A549 (cell line): ENCODE measurements at regions not wholly inside any gene's neighbourhood (a gene's known extent, or its start where the extent isn't known, plus 50 kb on each side); places are given as distances from the start of the nearest gene placed in this dataset.
A peak's percentile ranks its signal among the peaks of the same experiment; 100 is the strongest.
"Not testable (repeated sequence)": the region's sequence is repeated elsewhere in the genome, so short reads cannot be mapped to it uniquely, and the experiment has no call there.

Experiments used
- ATAC-seq, 2 experiments: fragments of 200-7000 bp in 1 of 2; fragments of >200 bp in 1 of 2; cut with Nextera tagmentation in 1 of 2; cut with Tn5 transposase in 1 of 2; 3 replicates each; pipeline versions ENCODE4 v1.8.0 to v1.9.1; 2018 to 2020; ENCODE audit warnings: mild to moderate bottlenecking in 1 of 2, moderate library complexity in 1 of 2
- CTCF ChIA-PET: fragments of 300-600 bp; sonication (Branson Sonifier 250); formaldehyde crosslinking; extraction: SDS; loops from one replicate; lab custom pipeline; 2021; ENCODE audit warnings: antibody characterized with exemption, inconsistent platforms; lab: Yijun Ruan, JAX
- POLR2A ChIA-PET: fragments of 350-600 bp; formaldehyde crosslinking; extraction: SDS; loops from one replicate; lab custom pipeline; 2021; ENCODE audit warnings: antibody characterized with exemption, inconsistent platforms; lab: Yijun Ruan, JAX
- DNase-seq, 2 experiments: peaks; one replicate each; pipeline versions ENCODE4 v3.0.0 to v3.0.0-alpha.2; 2011 to 2016; ENCODE audit warnings: low read depth in 1 of 2, low spot score in 1 of 2
- FAIRE-seq: peaks from 2 replicates; lab custom pipeline; 2011; peaks lifted over from hg19 to GRCh38; lab: Jason Lieb, UNC
- H3K27ac ChIP-seq, 2 experiments: fragments of >200 bp; sonication (Bioruptor Twin); formaldehyde crosslinking; 3 replicates each; pipeline ENCODE4 v1.5.1; 2016 to 2017
- H3K4me1 ChIP-seq: fragments of >200 bp; sonication (Bioruptor Twin); formaldehyde crosslinking; 3 replicates; pipeline ENCODE4 v1.6.1; 2016
- H3K4me2 ChIP-seq: fragments of >200 bp; sonication (Bioruptor Twin); formaldehyde crosslinking; 3 replicates; pipeline ENCODE4 v1.6.1; 2016
- H3K4me3 ChIP-seq: fragments of >200 bp; sonication (Bioruptor Twin); formaldehyde crosslinking; 3 replicates; pipeline ENCODE4 v1.5.1; 2016
- H3K9me3 ChIP-seq: fragments of >200 bp; sonication (Bioruptor Twin); formaldehyde crosslinking; 3 replicates; pipeline ENCODE4 v1.6.1; 2016
- WGBS: methylation state at CpG from one replicate; pipeline ENCODE4 v1.1.6; 2017; ENCODE audit errors: missing lambda C conversion rate; 5-methylcytosine and 5-hydroxymethylcytosine counted together

DNA sequence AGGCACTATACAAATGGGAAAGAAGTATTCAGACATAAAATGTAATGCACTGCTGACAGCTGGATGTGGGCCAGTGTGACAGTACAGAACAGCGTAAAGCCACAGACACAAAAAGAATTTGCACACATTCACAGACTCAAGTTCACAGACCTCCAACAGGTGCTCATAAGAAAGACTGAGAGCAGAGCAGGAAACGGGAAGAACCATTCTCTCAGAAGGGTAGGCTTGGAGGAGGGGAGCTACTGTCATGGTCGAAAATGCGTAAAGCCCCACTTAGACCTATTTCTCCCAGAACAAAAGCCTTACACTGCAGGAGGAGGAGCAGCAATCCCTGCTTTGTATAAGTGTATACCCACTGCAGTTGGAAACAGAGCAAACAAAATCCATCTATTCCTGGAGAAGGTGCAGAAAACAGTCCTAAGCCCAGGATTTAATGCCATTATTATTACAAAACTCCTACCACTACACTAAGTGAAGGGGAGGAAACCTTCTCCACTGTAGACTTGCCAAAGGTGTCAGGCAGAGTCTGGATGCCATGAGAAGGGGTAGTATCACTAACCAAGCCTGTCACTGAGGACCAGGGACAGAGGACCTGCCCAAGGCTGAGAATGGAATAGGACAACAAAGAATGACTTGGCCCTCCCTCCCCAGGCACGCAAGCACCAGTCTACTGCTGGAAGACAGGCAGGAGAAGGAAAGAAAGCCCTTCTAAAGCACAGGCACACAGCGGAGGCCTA, 103.0 kb upstream of the FAM25C start:
- H3K4me1 ChIP-seq, POLR2A ChIA-PET, H3K9me3 ChIP-seq, H3K4me3 ChIP-seq, FAIRE-seq, DNase-seq, CTCF ChIA-PET, H3K27ac ChIP-seq, H3K4me2 ChIP-seq: not testable (repeated sequence)
- 81% methylated on average over 3 of the region's 6 CpGs for WGBS
- peak in 1 of 2 experiments; percentile 50; a peak in 2 of 6 replicates for ATAC-seq

DNA sequence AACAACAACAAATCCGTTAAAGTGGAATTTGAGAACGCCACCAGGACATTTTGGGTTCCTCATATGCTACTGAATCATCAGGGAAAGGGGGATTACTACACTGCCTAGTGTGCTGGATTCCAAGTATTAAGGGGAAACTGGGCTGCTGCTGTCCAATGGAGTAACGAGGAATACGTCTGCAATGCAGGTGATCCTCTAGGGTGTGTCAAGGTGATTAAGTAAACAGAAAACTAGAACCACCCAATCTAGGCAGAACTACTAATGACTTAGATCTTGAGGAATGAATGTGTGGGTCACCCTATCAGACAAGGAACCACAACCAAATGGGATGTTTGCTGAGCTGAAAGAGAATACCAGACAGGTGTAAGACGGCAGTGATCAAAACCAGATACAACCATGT, 99.3 kb upstream of the FAM25C start:
- H3K4me2 ChIP-seq, CTCF ChIA-PET, H3K4me3 ChIP-seq, POLR2A ChIA-PET, FAIRE-seq, ATAC-seq, H3K27ac ChIP-seq, H3K4me1 ChIP-seq, DNase-seq, H3K9me3 ChIP-seq: not testable (repeated sequence)
- WGBS: 65% methylated on average over 3 of the region's 5 CpGs

DNA sequence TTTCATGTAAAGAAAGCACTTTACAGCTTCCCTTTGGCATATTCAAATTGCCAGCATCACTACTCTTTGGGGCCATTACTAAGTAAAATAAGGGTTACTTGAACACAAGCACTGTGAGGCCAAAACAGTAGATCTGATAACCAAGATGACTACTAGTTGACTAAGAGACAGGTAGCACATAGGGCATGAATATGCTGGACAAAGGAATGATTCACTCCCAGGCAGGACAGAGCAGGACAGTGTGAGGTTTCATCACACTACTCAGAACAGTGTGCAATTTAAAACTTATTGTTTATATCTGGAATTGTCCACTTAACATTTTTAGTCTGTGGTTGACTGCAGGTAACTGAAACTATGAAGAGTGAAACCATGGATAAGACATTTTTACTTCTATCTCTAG, 91.1 kb upstream of the FAM25C start:
- H3K27ac ChIP-seq, DNase-seq, FAIRE-seq, H3K4me3 ChIP-seq, CTCF ChIA-PET, H3K4me2 ChIP-seq, POLR2A ChIA-PET, H3K4me1 ChIP-seq, H3K9me3 ChIP-seq: not testable (repeated sequence)
- 0 out of 6 replicates have a peak, but pooled peaks of 1 of the 2 experiments have one; percentile 64 for ATAC-seq

DNA sequence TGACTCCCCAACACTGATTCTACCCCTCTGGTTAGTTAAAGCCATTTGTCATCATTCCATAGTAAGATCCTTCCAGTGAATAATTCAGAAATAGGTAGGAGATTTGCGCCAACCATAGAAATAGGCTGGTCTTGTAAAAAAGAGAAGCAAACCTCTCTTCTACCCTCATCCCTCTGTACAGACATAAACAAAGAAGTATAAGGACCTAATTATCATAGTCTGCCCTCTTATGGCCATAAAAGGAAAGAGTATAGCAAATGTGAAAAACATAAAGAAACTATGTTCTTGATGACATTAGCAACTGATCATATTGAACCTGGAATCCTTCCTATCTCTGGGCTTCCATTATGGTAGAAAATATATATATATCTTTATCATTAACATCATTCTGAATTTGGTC, 88.5 kb upstream of the FAM25C start:
- CTCF ChIA-PET, H3K9me3 ChIP-seq, H3K27ac ChIP-seq, FAIRE-seq, H3K4me3 ChIP-seq, H3K4me2 ChIP-seq, H3K4me1 ChIP-seq, POLR2A ChIA-PET: not testable (repeated sequence)
- ATAC-seq: peak; percentile 68 to 81
- 41% methylated on average over 1 of the region's 1 CpG for WGBS
- peak in 1 of 2 experiments; percentile 2 for DNase-seq

DNA sequence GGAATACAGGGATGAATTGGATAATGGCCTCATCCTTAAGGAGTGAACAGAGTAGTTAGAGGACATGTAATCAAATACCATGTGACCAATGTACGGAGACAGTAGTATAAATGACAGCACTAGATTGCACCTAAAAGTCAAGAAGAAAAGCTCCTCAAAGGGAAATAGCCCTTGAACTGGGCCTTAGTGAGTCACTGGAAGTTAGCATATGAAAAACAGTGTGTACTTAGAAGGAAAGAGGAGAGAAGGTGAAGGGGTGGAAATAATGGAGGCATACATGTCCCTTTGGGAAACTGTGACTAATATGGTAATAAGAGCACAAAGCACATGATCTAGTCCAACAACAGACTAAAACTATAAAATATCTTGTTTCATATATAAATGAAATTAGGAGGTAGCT, 84.9 kb upstream of the FAM25C start:
- FAIRE-seq, H3K9me3 ChIP-seq, H3K4me1 ChIP-seq, CTCF ChIA-PET, H3K27ac ChIP-seq, POLR2A ChIA-PET, ATAC-seq, H3K4me2 ChIP-seq, H3K4me3 ChIP-seq, DNase-seq: not testable (repeated sequence)
- WGBS: no CpG with 5 or more reads among the region's 1 CpG

DNA sequence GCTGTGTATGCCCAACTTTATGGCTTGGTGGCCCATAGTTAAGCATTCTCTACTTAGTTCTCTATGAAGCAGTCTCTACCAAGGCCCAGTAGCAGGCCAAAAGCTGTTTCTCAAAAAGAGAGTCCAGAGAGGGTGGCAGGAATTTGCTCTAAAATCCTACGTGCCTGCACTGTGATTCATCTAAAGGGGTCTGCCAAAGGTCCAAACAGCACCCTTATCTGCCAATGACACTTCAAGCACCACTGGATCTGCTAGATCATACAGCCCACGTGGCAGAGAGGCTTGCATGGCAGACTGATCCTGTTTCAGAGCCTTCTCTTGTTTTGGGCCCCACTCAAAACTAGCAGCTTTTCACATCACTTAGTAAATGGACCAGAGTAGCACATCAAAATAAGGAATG, 71.6 kb upstream of the FAM25C start:
- CTCF ChIA-PET, POLR2A ChIA-PET: not testable (repeated sequence)
- no CpG with 5 or more reads among the region's 2 CpGs for WGBS

DNA sequence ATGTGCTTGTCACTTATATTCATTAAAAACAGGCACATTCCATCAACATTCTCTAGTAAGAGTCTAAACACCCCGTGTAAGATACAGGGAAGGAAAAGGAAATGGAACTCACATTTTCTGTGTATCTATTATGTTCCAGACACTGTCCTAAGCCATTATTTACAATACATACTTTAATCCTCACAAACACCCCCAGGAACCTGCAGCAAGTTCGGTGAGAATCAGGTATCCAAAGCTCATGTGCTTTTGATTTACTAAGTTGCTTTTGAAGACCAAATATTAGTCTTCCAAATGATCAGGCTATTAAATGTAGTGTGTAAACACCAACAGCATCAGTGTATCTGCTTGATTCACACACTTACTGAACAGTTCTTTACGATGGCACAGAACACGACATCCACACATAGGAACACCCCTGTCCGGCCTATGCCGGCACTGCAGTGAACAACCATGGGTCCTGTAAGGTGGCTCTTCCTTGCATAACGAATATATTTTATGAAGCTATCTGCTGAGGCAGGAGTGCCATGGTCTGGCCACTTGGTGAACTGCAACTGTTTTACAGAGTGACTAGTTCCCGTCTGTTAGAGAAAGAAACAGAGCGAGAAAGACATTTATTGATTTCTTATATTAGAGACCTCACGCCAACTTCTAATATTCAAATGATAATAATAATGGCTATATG, 64.5 kb upstream of the FAM25C start:
- H3K9me3 ChIP-seq, CTCF ChIA-PET, DNase-seq, H3K4me2 ChIP-seq, POLR2A ChIA-PET, H3K27ac ChIP-seq, FAIRE-seq, H3K4me3 ChIP-seq, H3K4me1 ChIP-seq: not testable (repeated sequence)
- ATAC-seq: peak; percentile 100
- WGBS: no CpG with 5 or more reads among the region's 10 CpGs

More for the DNA sequence above, 71.6 kb upstream of the FAM25C start:
- not testable (repeated sequence) for H3K4me2 ChIP-seq, DNase-seq, H3K9me3 ChIP-seq, ATAC-seq, FAIRE-seq, H3K4me1 ChIP-seq, H3K4me3 ChIP-seq, H3K27ac ChIP-seq

DNA sequence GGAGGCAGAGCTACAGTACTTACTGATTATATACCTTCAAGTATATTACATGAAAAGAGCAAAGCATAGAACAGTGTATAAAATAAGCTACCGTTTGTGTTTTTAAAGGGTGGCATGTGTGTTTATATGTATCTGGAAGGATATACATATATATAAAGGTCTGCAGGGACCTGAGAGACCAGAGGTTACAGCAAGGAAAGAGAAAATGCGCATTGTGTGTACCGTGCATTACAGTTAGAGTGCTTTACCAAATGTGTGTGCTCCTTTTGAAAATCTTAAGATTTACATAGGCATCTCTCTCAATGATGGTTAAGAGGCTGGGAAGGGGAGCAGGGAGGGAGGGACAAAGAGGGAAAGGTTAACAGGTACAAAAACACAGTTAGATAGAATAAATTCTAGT, 55.8 kb upstream of the FAM25C start:
- ATAC-seq, DNase-seq, H3K4me2 ChIP-seq, POLR2A ChIA-PET, CTCF ChIA-PET, H3K4me3 ChIP-seq, H3K4me1 ChIP-seq, FAIRE-seq, H3K27ac ChIP-seq, H3K9me3 ChIP-seq: not testable (repeated sequence)
- 93% methylated on average over 3 of the region's 3 CpGs for WGBS
